ENCODE measurements at regions not wholly inside any gene's neighbourhood (a gene's known extent, or its start where the extent isn't known, plus 50 kb on each side); places are given as distances from the start of the nearest gene placed in this dataset.

- TF ChIP-seq CTCF (IDR thresholded peaks at IDR 0.05 in 8 of 11, conservative IDR thresholded peaks at IDR 0.05 in 3 of 11) = no peak
- no peak for TF ChIP-seq POLR2A (IDR thresholded peaks at IDR 0.05)
- no peak for TF ChIP-seq POLR2AphosphoS5 (IDR thresholded peaks at IDR 0.05)
These were observed 69.4 kb upstream of the ACSL1 start for GRCh38 chr4:184895012-184895695.
